Kidney (tissue), 13 donors: ENCODE measurements at regions not wholly inside any gene's neighbourhood (a gene's known extent, or its start where the extent isn't known, plus 50 kb on each side); places are given as distances from the start of the nearest gene placed in this dataset.
"Not testable (repeated sequence)": the region's sequence is repeated elsewhere in the genome, so short reads cannot be mapped to it uniquely, and the experiment has no call there.

Experiments
- DNase-seq, 5 donors: peaks; one replicate each; pipeline ENCODE4 v3.0.0-alpha.2; 2013 to 2020
- FAIRE-seq: peaks from 2 replicates; lab custom pipeline; 2012; peaks lifted over from hg19 to GRCh38; lab: Jason Lieb, UNC
- H3K27ac ChIP-seq, 2 donors: one replicate each; pipeline ENCODE4 v1.7.0; 2013; ENCODE audit warnings: low read depth in 2 of 2, low read length in 2 of 2, inconsistent platforms in 1 of 2
- H3K27me3 ChIP-seq: one replicate; pipeline ENCODE4 v1.7.1; 2013; ENCODE audit warnings: low read length, inconsistent platforms; ENCODE audit not compliant: control insufficient read depth, insufficient read depth
- H3K36me3 ChIP-seq, 3 donors: one replicate each; pipeline versions ENCODE4 v1.7.0 to v1.7.1; 2013; ENCODE audit warnings: low read length in 3 of 3, control low read depth in 1 of 3, inconsistent platforms in 1 of 3; ENCODE audit not compliant: insufficient read depth in 3 of 3, control insufficient read depth in 2 of 3
- H3K4me1 ChIP-seq, 3 donors: one replicate each; pipeline versions ENCODE4 v1.7.0 to v1.7.1; 2013; ENCODE audit warnings: low read length in 3 of 3, inconsistent platforms in 1 of 3, low read depth in 1 of 3; ENCODE audit not compliant: control insufficient read depth in 2 of 3, insufficient read depth in 2 of 3
- H3K4me3 ChIP-seq, 3 donors: one replicate each; pipeline versions ENCODE4 v1.7.0 to v1.8.1; 2013; ENCODE audit warnings: low read length in 3 of 3, control low read depth in 1 of 3, inconsistent platforms in 1 of 3
- H3K9ac ChIP-seq, 3 donors: one replicate each; pipeline versions ENCODE4 v1.7.0 to v1.7.1; 2013; ENCODE audit warnings: low read length in 3 of 3, control low read depth in 1 of 3, inconsistent platforms in 1 of 3
- H3K9me3 ChIP-seq, 3 donors: one replicate each; pipeline versions ENCODE4 v1.7.0 to v1.7.1; 2013; ENCODE audit warnings: low read length in 3 of 3, control low read depth in 1 of 3, inconsistent platforms in 1 of 3; ENCODE audit not compliant: control insufficient read depth in 2 of 3, insufficient read depth in 1 of 3
- CTCF ChIP-seq: IDR thresholded peaks from 3 replicates; pipeline ENCODE4 v1.5.1; 2012; ENCODE audit warnings: mild to moderate bottlenecking, moderate library complexity, borderline replicate concordance; ENCODE audit not compliant: insufficient read depth; ENCODE audit errors: extremely low read depth
- intact Hi-C: fragments of 100-400 bp; cut with DNase I; formaldehyde crosslinking; loops from one replicate; pipeline ENCODE4 v1.11.1; 2022
- donor health status: control.
- donor health status: control.
- donor health status: control.
- donor health status: control.
- donor health status: control.
- donor health status: DM: yes; HTN: yes; CAD: no.
- donor health status: Normal renal cell carcinoma (clear cell type).

DNA sequence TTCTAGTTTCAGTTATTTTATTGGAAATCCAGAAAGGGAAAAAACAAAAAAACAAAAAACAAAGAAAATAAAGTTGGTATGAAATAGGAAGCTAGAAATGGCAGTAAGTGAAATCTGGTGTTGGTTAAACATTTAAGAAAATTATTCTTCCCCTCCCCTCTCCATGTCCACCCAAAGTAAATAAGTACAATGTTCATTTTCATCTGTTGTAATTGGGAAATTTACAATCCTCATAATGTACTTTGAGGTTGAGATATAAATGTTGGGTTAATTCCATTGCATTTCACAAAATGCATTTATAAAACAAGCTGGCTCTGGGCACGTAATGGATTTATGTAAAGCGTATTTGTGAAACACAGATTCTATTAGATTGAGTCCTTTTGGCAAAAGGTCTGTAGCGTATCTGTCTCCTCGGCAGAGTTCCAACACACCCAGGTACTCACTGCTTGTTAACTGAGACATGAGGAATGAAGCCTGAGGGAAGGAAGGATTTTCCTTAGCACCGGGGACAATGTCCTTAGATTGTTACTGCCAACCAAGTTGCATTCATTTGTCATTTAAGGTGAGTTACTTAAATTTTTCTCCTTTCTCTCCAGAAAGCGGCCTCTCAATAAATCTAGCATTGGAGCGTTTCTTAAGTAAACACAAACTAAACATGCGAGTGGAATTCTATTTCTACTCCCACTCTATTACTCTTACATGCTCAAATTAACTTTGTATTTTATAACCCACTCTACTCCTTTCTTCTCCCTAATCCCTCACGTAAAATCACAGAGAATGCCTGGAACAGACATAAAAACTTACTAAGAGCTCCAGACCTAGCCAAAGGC is 912.3 kb upstream of the WWC1 start:
- Histone ChIP-seq H3K4me1 (peaks cover 0 to 2% (median 0%) of the 10 kb centered on the region in 3 donors), H3K27ac (peak overlapping the region in 1 of 2 donors; percentile 45), H3K4me3 (peak overlapping the region in 1 of 3 donors; percentile 38), H3K9me3 (no peaks in the 10 kb centered on the region), H3K27me3 (no peaks in the 10 kb centered on the region), H3K36me3 (no peaks in the 10 kb centered on the region), H3K9ac (no peak overlapping the region)
- DNase-seq, result peak in 2 of 5 donors; percentile 31 to 38
- TF ChIP-seq CTCF, result no peak
- FAIRE-seq, result no peak
- intact Hi-C loops, result no loop called here

DNA sequence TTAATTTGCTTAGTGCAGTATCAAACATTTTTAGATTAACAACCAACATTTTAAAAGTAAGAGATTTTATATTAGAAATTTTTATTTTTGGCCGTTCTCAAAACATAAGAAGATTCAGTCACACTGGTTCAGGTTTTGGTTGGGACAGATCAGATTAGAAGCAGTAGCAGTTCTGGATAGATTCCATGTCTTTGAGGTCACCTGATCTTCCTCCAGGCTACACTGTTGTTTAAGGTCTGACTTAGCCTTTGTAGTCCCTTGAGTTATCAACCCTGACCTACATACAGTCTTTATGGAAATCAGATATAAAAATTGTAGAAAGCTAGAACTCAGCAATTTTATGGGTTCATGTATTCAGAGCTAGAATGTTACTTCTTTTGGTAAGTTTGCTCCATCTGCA is 910.0 kb upstream of the WWC1 start:
- FAIRE-seq, result no peak
- intact Hi-C loops, result no loop called here
- no peak for TF ChIP-seq CTCF

GRCh38 chr5:167389537-167389936 is 901.9 kb upstream of the WWC1 start:
- no peak for FAIRE-seq
- intact Hi-C loops, result no loop called here
- no peaks in the 10 kb centered on the region for H3K27me3 ChIP-seq
- H3K27ac ChIP-seq, result no peak overlapping the region
- H3K36me3 ChIP-seq, result no peaks in the 10 kb centered on the region
- DNase-seq, result no peak
- no peak overlapping the region for H3K4me3 ChIP-seq
- no peaks in the 10 kb centered on the region for H3K4me1 ChIP-seq
- H3K9me3 ChIP-seq, result no peaks in the 10 kb centered on the region
- TF ChIP-seq CTCF, result no peak
- H3K9ac ChIP-seq, result no peak overlapping the region

More for the DNA sequence above, 910.0 kb upstream of the WWC1 start:
- DNase-seq, result no peak
- Histone ChIP-seq H3K9ac (no peak overlapping the region), H3K4me3 (no peak overlapping the region), H3K36me3 (no peaks in the 10 kb centered on the region), H3K27me3 (no peaks in the 10 kb centered on the region), H3K9me3 (no peaks in the 10 kb centered on the region), H3K27ac (no peak overlapping the region), H3K4me1 (peaks cover 0 to 2% (median 0%) of the 10 kb centered on the region in 3 donors)

GRCh38 chr5:167391286-167391685 is 900.2 kb upstream of the WWC1 start:
- FAIRE-seq, H3K36me3 ChIP-seq, intact Hi-C loops, H3K4me3 ChIP-seq, H3K27ac ChIP-seq, H3K9me3 ChIP-seq, H3K27me3 ChIP-seq, DNase-seq, H3K4me1 ChIP-seq, H3K9ac ChIP-seq: not testable (repeated sequence)
